Breast epithelium (tissue), 4 donors: ENCODE measurements at regions not wholly inside any gene's neighbourhood (a gene's known extent, or its start where the extent isn't known, plus 50 kb on each side); places are given as distances from the start of the nearest gene placed in this dataset.

Experiments used
- DNase-seq, 2 donors: peaks; one replicate each; pipeline ENCODE4 v3.0.0-alpha.2; 2019; ENCODE audit warnings: low spot score in 2 of 2
- H3K27ac ChIP-seq, 2 donors: fragments of 200-600 bp; sonication (generic) in 1 of 2; one replicate each; pipeline ENCODE4 v1.5.1; 2016 to 2019; ENCODE audit warnings: mild to moderate bottlenecking in 1 of 2
- H3K27me3 ChIP-seq, 2 donors: fragments of 200-600 bp; sonication (generic) in 1 of 2; one replicate each; pipeline versions ENCODE4 v1.5.1 to v1.6.0; 2017 to 2019; ENCODE audit warnings: control low read depth in 1 of 2, mild to moderate bottlenecking in 1 of 2
- H3K36me3 ChIP-seq: fragments of 200-600 bp; one replicate; pipeline ENCODE4 v1.5.1; 2019
- H3K4me1 ChIP-seq, 2 donors: fragments of 200-600 bp; sonication (generic); one replicate each; pipeline ENCODE4 v1.5.1; 2016 to 2019; ENCODE audit warnings: control low read depth in 1 of 2
- H3K4me3 ChIP-seq, 3 donors: fragments of 200-600 bp; sonication (generic); 1 replicate in 2 of 3; 2 replicates in 1 of 3; pipeline ENCODE4 v1.5.1; 2016 to 2019; ENCODE audit warnings: mild to moderate bottlenecking in 3 of 3, moderate library complexity in 2 of 3
- H3K9me3 ChIP-seq, 2 donors: fragments of 200-600 bp; sonication (generic) in 1 of 2; one replicate each; pipeline ENCODE4 v1.5.1; 2016 to 2019; ENCODE audit warnings: control low read depth in 1 of 2
- POLR2A ChIP-seq: fragments of 450-650 bp; IDR thresholded peaks from one replicate; pipeline ENCODE4 v1.6.1; 2016; ENCODE audit warnings: antibody characterized with exemption, mild to moderate bottlenecking, moderate library complexity
- POLR2AphosphoS5 ChIP-seq, 3 donors: sonication (generic); formaldehyde crosslinking; IDR thresholded peaks; one replicate each; pipeline ENCODE4 v1.6.1; 2017; ENCODE audit warnings: antibody characterized with exemption in 3 of 3
- intact Hi-C: fragments of 100-400 bp; cut with DNase I; formaldehyde crosslinking; loops from one replicate; pipeline ENCODE4 v1.15.1; 2023; ENCODE audit warnings: low total_unique reads
- TF ChIP-seq, protein P1 (sequence below), 3 donors: fragments of 450-650 bp; IDR thresholded peaks; one replicate each; pipeline ENCODE4 v1.5.1; 2016 to 2017; ENCODE audit warnings: antibody characterized with exemption in 3 of 3, mild to moderate bottlenecking in 3 of 3, moderate library complexity in 3 of 3

DNA sequence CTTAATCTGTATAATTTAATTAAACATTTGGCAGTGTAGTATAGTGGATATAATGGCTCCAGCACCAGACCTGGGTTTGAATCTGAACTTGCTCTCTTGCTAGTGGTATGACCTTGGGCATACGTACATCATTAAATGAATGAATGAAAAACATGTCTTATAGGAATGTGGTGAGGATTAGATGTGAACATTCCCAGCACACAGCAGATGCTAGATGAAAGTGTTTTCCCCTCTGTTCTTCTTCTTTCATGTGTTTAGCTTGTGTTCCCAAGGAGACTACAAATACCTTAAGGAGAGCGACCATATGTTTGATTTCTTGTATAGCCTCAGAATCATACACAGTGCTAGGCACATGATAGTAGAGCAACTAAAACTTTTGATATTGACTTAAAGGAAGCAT, 56.5 kb downstream of the CT47B1 start:
- Histone ChIP-seq H3K9me3 (no peaks in the 10 kb centered on the region), H3K27ac (no peak overlapping the region)
- TF ChIP-seq, protein P1, sequence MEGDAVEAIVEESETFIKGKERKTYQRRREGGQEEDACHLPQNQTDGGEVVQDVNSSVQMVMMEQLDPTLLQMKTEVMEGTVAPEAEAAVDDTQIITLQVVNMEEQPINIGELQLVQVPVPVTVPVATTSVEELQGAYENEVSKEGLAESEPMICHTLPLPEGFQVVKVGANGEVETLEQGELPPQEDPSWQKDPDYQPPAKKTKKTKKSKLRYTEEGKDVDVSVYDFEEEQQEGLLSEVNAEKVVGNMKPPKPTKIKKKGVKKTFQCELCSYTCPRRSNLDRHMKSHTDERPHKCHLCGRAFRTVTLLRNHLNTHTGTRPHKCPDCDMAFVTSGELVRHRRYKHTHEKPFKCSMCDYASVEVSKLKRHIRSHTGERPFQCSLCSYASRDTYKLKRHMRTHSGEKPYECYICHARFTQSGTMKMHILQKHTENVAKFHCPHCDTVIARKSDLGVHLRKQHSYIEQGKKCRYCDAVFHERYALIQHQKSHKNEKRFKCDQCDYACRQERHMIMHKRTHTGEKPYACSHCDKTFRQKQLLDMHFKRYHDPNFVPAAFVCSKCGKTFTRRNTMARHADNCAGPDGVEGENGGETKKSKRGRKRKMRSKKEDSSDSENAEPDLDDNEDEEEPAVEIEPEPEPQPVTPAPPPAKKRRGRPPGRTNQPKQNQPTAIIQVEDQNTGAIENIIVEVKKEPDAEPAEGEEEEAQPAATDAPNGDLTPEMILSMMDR (IDR thresholded peaks at IDR 0.05), result no peak
- TF ChIP-seq POLR2AphosphoS5 (IDR thresholded peaks at IDR 0.05), result no peak
- no peak for TF ChIP-seq POLR2A

GRCh38 chrX:120813982-120814381, 61.7 kb downstream of the CT47B1 start:
- no peak for DNase-seq
- intact Hi-C loops, result no loop called here
- Histone ChIP-seq H3K9me3 (peaks cover 0 to 7% of the 10 kb centered on the region in 2 donors), H3K36me3 (no peaks in the 10 kb centered on the region), H3K27ac (no peak overlapping the region), H3K27me3 (no peaks in the 10 kb centered on the region), H3K4me1 (no peaks in the 10 kb centered on the region), H3K4me3 (no peak overlapping the region)
- no peak for TF ChIP-seq POLR2A
- TF ChIP-seq, protein P1 (IDR thresholded peaks at IDR 0.05), result no peak
- TF ChIP-seq POLR2AphosphoS5 (IDR thresholded peaks at IDR 0.05), result no peak

More for the DNA sequence above, 56.5 kb downstream of the CT47B1 start:
- DNase-seq, result no peak
- intact Hi-C loops, result no loop called here
- Histone ChIP-seq H3K4me1 (no peaks in the 10 kb centered on the region), H3K36me3 (no peaks in the 10 kb centered on the region), H3K4me3 (no peak overlapping the region), H3K27me3 (no peaks in the 10 kb centered on the region)

- H3K27me3 ChIP-seq, result peaks cover 0 to 20% of the 10 kb centered on the region in 2 donors
- TF ChIP-seq POLR2A (no peak), POLR2AphosphoS5 (IDR thresholded peaks at IDR 0.05) (no peak)
- TF ChIP-seq, protein P1 (IDR thresholded peaks at IDR 0.05), result no peak
- no peak for DNase-seq
- intact Hi-C loops, result no loop called here
- H3K4me1 ChIP-seq, result no peaks in the 10 kb centered on the region
- no peak overlapping the region for H3K27ac ChIP-seq
- no peak overlapping the region for H3K4me3 ChIP-seq
- no peaks in the 10 kb centered on the region for H3K9me3 ChIP-seq
- H3K36me3 ChIP-seq, result no peaks in the 10 kb centered on the region
Observed at GRCh38 chrX:120801426-120801825, 74.2 kb downstream of the CT47B1 start.

DNA sequence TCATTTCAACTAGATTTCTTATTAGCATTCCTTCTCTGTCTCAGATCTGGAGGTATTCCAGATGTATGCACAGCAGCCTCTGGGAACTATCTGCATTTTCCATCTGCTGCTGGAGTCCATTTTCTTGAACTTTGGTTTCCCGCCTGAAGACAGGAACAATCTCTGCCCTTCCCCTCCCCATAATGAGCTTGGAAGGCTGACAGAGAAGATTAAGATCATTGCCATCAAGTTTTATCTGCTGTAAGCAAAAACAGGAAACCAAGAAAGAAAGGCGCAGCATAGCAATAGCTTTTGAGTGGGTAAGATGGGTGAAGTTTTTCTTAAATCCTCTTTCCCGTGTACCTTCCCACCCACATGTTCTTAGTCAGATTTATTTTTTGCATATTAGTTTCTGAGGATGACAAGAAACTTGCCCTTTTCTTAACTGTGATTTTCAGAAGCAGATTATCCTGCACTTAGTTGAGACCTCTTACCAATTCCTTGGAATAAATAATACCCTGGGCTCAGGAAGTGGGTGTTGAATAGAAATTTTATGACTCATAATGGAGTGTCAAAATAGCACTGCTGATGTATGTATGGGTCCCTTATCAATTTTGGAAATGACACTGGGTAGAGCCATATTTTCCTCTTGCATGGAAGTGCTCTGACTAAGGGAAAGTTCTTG, 78.3 kb downstream of the CT47B1 start:
- intact Hi-C loops, result no loop called here
- no peak for DNase-seq
- H3K4me3 ChIP-seq, result no peak overlapping the region
- no peaks in the 10 kb centered on the region for H3K9me3 ChIP-seq
- TF ChIP-seq, protein P1 (IDR thresholded peaks at IDR 0.05), result no peak
- no peak for TF ChIP-seq POLR2AphosphoS5 (IDR thresholded peaks at IDR 0.05)
- TF ChIP-seq POLR2A, result no peak
- no peaks in the 10 kb centered on the region for H3K36me3 ChIP-seq
- H3K27me3 ChIP-seq, result peaks cover 0 to 23% of the 10 kb centered on the region in 2 donors
- no peaks in the 10 kb centered on the region for H3K4me1 ChIP-seq
- no peak overlapping the region for H3K27ac ChIP-seq

GRCh38 chrX:120795301-120795700, 80.4 kb downstream of the CT47B1 start:
- H3K4me1 ChIP-seq, result no peaks in the 10 kb centered on the region
- no peak for TF ChIP-seq POLR2AphosphoS5 (IDR thresholded peaks at IDR 0.05)
- TF ChIP-seq, protein P1 (IDR thresholded peaks at IDR 0.05), result no peak
- peaks cover 0 to 23% of the 10 kb centered on the region in 2 donors for H3K27me3 ChIP-seq
- intact Hi-C loops, result no loop called here
- H3K9me3 ChIP-seq, result no peaks in the 10 kb centered on the region
- H3K4me3 ChIP-seq, result no peak overlapping the region
- H3K36me3 ChIP-seq, result no peaks in the 10 kb centered on the region
- H3K27ac ChIP-seq, result no peak overlapping the region
- DNase-seq, result no peak
